HG03064 (cell line): ENCODE measurements at regions not wholly inside any gene's neighbourhood (a gene's known extent, or its start where the extent isn't known, plus 50 kb on each side); places are given as distances from the start of the nearest gene placed in this dataset.

Source experiments
- ATAC-seq: cut with Tn5 transposase; IDR thresholded peaks from one replicate; pipeline ENCODE4 v1.9.1; 2021; ENCODE audit warnings: low read depth; ENCODE audit not compliant: unreplicated experiment

DNA sequence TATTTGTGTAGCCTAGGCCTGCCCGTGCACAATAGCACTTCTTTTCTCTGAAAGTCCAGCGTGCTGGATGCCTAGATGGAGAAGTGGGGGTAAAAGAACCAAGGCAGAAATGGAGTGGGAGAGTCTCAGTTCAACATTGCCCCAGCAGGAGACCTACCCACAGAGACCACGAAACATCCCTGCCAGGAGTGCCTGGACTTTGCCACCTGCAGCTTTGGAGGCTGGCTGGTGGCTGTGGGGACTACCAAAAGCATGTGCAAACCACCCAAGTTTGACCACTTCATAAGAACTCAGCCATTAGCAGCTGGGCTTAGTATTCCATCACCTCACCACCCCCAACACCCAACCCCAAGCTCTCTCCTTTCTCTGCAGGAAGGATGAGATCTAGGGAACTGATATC is 416.9 kb upstream of the ID2 start:
- ATAC-seq = no peak

DNA sequence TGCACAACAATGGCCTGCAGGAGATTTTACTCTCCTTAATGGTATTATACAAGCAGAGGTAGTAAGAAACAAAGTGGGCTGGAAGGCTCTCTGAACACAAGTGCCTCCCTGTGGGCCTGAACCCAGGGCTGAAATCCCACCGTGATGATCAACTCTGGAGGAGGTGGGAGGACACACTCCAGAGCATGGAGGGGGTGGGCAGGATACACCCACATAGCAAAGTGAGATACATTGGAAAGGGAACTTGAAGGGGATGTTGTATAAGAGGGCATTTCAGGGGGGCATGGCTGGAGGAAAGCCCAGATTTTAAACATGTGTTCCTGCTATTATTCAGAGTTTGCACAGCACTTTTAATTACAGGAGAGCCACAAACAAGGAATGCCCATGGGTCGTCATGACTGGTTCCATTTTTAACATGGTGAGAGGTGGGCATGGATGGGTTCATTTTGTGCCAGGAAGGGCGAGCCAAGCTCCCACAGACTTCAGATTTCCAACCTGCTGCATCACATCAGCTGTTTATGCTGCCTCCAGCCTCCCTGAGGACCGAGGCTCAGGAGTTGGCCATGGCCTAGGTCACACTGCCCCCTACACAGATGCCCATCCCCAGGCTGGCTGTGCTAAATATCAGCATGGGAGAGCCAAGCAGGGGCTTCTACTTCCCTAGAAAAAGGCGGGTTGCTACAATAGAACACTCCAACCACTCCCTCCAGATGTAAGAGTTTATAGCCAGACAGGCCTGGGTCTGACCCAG is 416.2 kb upstream of the ID2 start:
- no peak for ATAC-seq

DNA sequence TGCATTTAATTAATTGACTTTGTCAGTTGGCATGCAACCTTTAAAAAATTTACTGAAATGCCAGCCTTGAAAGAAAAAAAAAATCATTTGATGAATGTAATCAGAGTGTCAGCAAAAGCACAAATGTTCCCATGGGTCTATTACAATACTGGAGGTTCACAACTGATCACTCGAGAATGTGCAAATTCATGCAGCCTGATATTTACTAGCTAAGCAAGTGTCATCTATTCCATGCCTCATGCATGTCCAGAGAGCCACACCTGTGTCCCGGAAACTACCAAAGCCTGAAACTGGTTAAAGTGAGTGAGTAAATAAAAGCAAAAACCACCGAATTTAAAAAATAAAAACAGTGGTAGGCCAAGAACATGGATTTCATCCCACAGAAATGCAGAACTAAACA is 415.3 kb upstream of the ID2 start:
- no peak for ATAC-seq

DNA sequence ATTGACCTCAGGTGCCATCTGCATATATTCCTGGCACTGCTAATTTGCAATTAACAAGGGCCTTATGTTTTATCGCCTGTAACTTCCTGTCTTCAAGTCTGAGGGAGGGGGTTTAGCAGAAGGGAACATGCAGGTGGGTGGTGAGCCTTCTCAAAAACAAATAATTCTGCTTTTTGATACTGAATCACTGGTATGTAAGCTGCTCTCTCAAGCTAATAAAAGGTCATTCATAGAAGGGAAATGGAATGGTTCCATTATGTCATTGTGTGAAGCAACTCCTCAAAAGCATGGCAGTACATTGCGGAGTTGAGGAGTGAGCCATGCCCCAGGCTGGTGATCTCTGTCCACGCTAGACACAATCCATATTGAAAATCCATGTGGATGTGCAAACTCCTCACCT is 414.8 kb upstream of the ID2 start:
- ATAC-seq = no peak

DNA sequence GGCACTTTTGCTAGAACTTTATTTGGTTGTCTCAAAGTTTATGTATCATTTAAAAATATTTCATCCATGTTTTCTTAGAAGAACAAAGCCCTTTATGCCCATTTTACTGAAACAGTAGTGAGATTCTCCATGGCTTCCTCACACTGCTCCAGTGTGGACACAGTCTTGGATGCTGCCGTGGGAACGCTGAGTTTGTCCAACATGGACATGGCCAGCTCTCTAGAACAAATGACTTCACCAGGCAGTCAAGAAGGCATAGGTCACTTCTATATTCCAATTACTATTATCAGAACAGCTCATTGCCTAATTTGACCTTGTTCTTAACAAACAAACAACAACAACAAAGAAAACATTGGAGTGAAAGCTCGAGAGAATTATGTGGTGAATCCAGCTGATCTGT is 414.1 kb upstream of the ID2 start:
- no peak for ATAC-seq

DNA sequence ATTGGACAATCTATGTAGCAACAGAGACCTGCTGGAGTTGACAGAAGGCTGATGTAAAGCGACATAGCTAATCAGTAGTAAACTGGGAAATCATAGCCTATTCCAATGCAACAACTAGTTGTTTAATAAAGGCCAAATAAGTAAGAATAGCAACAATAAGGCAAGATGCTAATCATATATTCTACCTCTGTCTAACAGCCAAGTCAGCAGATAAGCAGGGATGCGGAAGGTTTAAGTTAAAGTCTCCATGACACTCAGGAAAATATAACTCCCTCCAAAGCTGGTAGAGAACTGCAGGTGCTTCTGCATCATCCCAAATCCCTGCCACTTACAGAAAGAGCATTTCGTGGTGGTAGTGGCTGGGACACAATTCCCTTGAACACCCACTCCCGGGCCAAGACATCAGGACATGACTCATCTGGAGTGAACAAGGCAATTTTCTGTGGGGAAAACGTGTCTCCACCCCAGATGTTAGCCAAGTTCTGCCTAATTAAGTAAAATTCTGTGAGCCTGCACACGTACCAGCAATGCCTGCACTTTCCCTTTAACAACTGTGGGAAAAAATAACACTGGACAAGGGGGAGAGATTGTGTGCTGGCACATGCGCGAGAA is 413.6 kb upstream of the ID2 start:
- ATAC-seq = no peak

DNA sequence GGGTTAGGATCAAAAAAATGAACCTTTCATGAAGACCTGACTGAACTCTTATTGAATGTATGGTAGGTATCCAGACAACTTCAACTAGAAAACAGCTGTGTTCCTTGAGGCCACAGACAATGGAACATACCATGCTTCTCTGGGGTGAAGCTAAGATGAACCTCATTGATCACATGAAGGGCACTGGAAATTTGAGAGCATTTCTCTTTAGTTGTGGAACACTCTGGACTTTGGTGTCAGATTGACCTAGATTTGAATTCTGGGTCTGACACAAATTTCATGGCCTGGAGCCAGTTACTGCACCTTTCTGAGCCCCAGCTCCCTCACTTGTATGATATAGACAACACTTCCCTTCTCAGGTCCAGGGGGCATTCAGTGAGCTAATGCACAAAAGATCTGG is 411.2 kb upstream of the ID2 start:
- ATAC-seq = no peak

DNA sequence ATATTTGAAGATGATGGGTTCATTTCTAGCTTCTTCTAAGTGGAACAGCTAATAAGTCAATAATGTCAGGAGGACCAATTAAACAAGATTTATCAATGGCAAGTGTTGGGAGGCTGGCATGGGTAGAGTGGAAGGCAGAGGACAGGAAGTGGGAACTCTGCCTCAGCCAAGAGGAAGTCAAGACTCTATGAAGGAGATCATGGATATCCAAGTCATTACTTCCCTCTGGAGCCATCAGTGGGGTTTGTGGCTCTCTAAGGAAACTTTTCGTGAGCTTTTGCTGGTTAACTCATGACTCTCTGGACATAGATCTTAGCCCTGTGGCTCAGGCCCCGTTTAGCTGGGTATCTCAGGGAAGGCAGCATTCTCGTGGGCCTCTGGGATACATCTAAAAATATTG is 410.4 kb upstream of the ID2 start:
- no peak for ATAC-seq

DNA sequence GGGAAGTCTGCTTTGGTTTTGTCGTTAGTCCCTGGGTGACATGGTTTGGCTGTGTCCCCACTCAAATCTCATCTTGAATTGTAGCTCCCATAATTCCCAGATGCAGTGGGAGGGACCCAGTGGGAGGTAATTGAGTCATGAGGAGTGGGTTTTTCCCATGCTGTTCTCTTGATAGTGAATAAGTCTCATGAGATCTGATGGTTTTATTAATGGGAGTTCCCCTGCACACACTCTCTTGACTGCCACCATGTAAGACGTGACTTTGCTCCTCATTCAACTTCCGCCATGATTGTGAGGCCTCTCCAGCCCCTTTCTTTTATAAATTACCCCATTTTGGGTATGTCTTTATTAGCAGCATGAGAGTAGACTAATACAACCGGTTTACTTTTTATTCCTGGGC is 405.8 kb upstream of the ID2 start:
- no peak for ATAC-seq

DNA sequence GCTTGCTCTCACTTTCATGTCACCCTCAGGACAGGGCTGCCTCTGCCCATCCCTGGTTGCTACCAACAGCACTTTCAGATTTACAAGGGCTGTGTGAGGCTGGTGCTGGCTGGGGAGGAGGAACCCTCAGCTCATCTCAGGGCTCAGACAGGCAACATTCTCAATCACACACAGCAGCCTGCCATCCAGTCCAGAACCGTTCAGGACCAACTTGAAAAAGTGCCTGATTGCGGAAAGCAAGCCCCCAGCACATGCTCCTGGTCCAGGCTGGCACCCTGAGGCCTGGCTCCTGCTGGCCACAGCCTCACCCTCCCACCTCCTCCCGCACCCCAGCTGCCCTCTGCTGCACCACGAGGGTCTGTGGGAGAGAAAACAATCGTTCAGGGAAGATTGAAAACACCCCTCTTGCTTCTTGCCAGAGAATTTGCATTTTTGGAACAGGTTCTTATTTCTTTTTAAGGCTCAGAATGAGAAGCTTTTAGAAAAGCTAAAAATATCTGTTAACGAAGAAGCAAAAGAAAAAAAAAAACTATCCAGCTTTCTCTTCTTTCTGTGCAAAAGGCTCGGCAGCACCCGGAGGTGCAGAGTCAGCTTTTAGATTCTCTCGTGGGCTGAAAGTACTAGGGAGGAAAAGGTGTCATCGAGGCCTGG is 403.8 kb upstream of the ID2 start:
- no peak for ATAC-seq

DNA sequence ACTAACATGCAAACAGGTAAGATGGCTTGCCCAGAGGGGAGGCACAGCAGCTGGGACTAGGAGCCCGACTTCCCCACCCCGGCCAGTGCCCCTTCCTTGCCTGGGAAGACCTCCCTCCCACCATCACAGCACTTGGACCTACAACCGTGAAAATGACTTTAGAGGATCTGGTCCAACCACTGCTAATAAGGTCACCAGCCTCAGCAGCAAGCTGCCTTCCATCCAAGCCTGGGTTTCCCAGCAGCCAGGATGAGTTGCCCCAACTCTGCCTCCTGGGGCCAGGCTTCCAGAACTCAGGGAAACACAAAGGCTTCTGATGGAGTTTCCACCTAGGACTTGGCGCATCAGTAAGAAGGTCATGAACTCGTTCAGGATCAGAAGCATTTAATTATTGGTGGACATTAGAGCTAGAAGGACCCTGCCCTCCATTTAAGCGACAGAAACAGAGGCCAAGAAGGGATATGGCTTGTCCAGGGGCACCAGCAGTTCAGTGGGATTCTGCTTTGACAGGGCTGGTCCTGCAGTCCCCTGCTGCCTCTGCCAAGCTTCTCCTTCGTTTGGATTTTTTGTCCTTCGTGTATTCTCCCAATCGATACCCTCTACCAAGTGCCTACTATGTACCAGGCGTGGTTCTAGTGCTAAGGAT is 403.0 kb upstream of the ID2 start:
- no peak for ATAC-seq

DNA sequence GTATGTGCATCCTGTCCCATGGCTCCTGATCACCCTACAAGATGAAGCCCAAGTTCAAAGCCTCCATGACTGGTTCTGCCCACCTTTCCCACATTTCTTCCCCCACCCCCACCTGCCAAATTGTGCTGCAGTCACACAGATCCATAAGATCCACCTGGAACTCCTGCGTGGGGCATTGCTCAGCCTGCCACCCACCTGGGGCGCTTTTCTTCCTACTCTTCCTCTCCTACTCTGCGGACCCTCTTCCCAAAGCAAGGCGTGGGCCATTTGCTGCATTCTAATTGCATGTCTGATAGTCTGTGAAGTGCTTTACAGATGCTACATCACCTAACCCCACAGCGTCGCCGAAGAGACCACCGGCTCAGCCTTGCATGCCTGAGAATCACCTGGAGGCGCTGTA is 402.4 kb upstream of the ID2 start:
- ATAC-seq = no peak

DNA sequence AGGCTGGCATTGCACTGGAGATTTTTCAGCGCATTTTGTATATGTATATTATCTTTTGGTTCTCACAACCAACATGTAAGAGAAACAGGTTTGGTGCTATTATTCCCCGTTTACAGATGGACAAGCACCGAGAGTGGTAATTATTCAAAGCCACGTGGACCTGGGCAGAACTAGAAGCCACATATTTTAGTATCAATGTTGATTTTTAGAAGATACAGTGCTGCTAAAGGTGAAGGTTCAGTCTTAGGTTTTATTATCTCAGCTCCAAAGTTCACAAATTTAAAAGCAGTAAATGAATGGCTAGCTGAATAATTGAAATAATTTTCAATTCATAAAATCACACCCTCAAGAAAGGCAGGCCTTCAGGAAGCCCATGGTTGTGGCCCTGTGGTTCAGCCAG is 400.6 kb upstream of the ID2 start:
- ATAC-seq = no peak

DNA sequence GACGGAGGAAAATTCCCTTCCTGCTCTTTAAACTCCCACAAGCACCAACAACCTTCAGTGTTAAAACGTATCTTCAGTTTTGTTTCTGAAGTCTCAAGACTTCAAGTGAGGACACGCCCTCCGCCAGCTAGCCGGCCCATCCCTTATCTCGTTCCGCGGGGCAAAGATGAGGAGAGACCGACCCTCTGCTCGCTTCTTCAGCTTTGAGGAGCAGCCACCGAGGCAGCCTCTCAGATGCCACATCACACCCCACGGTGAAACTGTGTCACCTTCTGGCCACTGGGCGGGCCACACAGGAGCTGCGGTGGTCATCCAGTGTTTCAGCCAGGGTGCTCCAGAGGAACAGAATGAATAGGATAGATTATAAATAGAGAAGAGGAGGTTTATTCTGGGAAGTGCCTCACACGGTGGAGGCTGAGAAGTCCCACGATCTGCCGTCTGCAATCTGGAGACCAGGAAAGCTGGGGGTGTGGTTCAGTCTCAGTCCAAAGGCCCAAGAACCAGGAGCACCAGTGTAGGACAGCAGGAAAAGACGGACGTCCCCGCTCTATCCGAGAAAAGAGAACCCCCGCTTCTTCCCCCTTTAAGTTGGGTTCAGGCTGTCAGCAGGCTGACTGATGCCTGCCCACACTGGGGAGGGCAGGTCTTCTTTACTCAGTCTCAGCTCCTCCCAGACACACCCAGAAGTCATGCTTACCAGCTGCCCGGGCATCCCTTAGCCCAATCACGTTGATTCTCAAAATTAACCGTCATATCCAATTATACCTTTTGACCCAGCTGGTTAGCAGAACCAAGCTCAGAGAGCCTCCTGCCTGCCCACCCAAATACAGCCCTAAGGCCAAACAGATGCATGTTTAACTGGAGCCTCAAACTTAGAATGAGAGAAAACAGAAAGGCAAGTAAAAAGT is 399.7 kb upstream of the ID2 start:
- no peak for ATAC-seq

DNA sequence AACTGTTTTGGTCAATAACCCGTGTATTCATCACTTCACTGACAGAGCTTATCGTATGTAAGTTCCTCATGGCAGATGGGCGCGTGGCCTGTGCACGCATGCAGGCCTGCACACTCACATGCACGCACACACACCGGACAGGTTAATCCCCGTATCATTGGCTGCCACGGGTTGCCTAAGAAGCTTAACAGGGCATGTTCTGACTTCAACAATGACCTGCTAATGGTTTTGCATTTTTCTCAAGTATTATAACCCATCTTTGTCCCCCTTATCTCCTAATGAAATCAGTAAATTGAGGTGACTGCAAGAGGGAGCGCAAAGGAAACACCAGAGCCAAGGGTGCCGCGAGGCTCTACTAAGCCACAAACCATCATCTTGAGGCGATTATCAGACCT is 399.0 kb upstream of the ID2 start:
- no peak for ATAC-seq

DNA sequence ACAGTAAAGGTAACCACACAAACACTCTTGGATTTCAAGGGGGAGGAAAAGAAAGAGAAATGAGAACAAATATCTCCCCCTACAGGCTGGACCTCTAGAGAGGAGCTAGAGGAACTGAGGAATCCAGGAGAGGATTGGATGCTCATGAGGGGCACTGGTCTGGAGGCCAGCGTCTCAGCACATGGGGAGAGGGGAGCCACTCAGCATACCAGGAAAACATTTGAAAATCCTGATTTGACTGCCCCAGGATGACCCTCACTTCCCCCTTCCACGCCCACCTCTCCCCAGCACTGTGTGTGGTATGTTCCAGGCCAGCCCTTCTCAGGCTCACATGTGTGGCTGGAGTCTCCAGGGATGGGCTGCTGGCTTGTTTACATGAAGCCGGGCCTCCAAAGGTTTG is 396.8 kb upstream of the ID2 start:
- no peak for ATAC-seq

DNA sequence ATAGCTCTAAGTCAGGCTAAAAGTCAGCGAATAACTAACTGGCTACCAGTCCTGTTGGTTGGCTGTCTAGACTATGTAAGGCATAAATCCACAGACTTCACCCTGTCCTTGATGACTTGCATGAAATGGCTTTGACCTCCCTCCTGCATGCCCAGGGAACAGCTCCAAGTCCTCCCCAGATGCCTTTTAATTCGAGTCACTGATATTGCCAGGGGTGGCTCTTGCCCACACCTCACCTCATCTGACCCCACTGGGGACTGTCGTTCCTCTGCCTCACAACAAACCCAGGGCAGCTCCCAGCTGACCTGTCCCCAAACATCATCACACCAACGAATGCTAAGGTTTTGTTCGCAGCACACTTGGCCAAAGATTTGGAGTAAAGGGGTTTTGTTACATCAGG is 396.0 kb upstream of the ID2 start:
- ATAC-seq = no peak

DNA sequence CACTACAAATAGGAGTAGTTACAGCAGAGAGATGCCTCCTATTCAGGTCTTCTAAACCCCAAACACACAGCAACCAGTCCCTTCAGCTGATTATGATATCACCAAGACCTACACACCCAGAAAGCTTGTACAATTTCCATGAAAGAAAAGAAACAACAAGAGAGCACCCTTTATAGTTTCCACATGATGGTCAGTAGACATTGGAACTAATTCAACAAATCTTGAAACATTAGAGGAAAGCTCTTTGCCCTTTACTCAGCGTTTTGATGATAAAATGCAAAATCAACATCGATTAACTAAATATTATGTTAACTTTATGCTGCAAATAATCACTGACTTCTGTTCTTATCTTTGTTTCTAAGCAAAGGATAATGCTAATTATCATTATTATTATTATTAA is 393.6 kb upstream of the ID2 start:
- no peak for ATAC-seq

DNA sequence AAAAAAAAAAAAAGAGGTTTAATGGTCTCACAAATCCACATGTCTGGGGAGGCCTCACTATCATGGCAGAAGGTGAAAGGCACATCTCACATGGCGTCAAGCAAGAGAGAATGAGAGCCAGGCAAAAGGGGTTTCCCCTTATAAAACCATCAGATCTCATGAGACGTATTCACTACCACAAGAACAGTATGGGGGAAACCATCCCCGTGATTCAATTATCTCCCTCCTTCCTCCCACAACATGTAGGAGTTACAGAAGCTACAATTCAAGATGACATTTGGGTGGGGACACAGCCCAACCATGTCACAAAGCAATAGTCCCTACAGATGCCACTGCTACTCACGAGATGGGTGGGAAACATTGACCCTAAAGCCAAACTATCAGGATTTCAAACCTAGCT is 392.7 kb upstream of the ID2 start:
- ATAC-seq = no peak

DNA sequence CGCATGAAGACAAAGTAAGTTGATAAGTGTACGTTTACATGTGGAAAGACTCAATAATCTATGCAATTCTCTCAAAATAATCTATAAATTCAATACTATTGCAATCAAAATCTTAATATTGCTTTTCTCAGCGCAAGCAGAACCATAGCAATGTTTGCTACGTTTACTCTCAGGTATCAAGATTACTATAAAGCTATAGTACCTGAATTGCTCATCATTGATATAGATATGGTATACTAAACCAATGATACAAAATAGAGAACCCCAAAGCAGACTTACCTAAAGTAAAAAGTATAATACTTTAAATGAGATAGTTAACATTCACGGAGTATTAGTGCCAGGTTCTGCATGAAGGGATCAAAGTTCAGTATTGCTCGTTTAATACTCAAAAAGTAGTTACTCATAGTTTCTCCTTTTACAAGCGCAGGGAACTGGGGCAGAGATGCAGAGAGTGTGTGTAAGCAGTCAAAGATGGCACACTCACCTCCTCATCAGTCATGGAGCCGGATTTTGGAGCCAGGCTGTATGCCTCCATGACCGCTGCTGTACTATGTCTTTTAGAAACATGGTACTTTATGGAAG is 391.0 kb upstream of the ID2 start:
- no peak for ATAC-seq
